HG02970 (cell line): ENCODE measurements at regions not wholly inside any gene's neighbourhood (a gene's known extent, or its start where the extent isn't known, plus 50 kb on each side); places are given as distances from the start of the nearest gene placed in this dataset.
"Not testable (repeated sequence)": the region's sequence is repeated elsewhere in the genome, so short reads cannot be mapped to it uniquely, and the experiment has no call there.

Experiments
- ATAC-seq: cut with Tn5 transposase; IDR thresholded peaks from one replicate; pipeline ENCODE4 v1.9.1; 2021; ENCODE audit warnings: mild to moderate bottlenecking, moderate library complexity, moderate number of reproducible peaks; ENCODE audit not compliant: unreplicated experiment, low FRiP score

DNA sequence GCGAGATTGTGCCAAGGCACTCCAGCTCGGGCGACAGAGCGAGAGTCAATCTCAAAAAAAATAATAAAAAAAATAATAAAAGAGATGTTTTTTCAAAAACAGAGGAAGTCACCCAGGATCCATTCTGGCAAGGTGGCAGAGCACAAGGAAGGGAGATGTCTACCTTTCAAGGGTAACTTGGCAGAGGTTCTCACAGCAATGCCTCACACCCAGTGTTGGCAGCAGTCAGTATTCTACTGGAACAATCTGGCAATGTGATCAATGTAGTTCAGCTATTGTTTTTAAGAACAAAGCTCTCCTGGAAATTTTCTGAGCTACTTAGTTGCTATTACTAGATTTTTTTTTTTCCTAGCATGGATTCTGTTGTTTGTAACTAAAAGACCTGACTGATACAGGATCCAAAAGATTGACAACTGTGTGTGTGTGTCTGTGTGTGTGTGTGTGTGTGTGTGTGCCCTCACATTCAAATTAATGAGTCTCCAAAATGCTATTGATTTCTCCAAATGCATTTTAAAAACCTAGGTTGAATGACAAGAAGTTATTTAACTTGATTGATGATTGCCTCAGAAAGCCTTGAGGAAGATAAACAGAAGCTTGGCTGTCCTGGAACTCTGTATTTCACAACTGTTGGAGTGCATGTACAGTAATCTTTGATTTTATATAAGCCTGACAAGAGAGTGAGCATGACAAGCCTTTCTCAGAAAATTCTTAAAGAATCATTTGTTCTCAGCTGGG lies 114.1 kb upstream of the RREB1 start:
- ATAC-seq, result no peak

DNA sequence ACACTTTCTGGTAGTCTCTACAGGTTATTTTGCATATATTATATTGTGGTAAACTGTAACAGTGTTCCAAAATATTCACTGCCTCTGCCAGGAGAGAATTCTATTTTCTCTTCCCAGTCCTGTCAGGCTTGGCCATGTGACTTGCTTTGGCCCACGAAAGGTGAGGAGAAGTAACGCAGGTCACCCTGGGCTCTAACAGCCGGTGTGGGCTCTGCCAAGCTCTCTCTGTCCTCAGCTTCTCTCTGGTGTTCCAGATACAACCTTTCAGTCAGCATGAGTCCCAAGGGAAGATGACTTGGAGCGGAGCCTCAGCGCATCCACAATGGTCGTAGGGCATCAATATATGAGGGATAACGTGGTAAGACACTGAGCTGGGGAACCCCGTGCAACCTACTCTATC lies 113.0 kb upstream of the RREB1 start:
- ATAC-seq, result no peak

DNA sequence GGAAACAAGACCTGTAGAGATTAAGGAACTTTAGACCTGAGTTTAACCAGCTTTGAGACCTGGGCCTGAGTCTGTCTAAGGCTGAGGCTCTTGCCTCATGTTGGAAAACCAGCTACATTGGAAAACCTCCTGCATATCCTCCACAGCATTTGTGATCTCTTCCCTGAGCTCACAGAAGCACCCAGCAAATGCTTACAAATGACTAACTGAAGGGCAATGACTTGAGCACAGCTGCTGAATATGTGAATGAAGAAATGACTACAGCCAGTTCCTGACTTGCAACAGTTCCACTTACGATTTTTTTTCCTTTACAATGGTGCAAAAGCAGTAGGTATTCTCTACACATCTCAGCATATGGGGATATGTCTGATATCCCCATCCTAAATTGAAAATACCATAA lies 112.4 kb upstream of the RREB1 start:
- ATAC-seq, result no peak

DNA sequence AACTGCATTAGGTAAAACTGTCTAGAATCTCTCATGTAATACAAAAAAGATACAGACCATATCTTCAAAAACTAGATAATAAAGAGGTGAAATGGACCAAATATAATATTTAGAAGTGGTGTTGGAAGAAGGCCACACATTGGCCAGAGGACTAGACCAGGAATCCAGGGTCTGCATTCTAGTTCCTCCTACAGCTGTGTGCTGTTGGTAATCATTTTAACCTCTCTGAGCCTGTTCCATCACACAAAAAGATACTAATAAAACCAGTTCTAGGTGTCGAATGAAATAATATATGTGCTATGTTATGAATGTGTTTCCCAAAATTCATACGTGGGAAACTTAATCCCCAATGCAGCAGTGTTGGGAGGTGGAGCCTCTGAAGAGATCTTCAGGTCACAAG lies 111.6 kb upstream of the RREB1 start:
- ATAC-seq, result no peak

DNA sequence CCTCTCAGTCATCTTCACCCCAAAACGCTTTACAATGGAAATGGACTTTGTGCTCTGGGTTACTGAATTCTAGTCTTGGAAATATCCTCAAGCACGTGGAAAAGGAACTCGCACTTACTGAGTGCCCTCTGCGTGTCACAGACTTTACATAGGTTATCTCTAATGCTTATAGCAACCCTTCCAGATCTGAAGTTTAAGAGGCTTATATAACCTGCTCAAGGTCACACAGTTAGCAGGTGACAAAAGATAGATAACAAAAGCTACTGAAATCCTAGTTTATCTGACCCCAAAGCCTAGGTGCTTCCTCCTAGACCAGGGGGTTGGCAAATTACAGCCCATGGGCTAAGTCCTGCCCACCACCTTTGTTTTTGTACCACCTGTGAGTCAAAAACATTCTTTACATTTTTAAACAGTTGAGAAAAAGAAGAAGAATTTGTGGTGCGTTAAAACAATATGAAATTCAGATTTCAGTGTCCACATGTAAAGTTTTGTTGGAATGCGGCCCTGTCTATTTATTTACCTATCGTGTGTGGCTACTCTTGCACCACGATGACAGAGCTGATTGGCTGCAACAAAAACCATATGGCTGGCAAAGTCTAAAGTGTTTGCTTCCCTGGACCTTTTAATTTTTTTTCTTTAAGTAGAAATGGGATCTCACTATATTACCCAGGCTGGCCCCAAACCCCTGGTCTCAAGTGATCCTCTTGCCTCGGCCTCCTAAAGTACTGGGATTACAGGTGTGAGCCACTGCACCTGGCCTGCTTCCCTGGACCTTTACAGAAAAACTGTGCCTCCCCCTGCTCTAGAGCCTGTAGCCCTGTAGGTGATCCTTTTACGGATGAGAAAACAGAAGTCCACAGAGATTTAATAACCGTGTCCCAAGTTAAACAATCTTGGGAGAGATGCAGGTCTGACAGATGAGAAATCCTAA lies 110.2 kb upstream of the RREB1 start:
- no peak for ATAC-seq

GRCh38 chr6:6998194-6998569 lies 109.6 kb upstream of the RREB1 start:
- no peak for ATAC-seq

GRCh38 chr6:7000825-7001777 lies 106.7 kb upstream of the RREB1 start:
- ATAC-seq, result no peak

GRCh38 chr6:7003041-7003440 lies 104.7 kb upstream of the RREB1 start:
- no peak for ATAC-seq

DNA sequence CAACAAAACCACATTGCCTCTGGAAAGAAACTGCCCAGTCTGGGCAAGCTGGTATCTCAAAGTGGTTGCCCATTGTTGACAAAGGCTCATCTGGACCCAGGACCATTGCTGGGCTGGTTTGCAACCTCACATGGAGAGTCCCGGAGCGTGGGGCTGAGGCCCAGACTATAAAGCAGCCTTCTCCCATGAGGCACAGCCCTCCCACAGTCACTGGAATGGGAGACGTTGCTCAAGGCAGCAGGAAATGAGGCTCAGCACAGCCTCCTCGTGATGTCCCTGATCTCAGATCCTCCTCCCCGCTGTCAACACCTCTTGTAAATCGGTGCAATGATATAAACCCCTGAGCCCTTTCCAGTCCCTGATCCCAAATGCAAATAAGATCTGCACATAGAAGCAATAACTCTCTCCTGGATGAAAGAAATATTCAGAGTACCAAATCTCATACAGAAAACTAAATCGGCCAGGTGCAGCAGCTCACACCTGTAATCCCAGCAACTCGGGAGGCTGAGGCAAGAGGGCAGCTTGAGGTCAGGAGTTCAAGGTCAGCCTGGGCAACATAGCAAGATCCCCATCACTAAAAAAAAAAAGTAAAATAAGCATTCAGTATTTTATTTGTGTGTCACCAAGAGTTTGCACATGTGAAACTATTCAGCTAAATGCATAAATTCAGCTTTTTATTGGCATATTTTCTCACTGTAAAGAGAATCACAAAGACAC lies 103.0 kb upstream of the RREB1 start:
- ATAC-seq, result no peak

- no peak for ATAC-seq
Observed at GRCh38 chr6:7006515-7007191, 101.1 kb upstream of the RREB1 start.

- no peak for ATAC-seq
Observed at GRCh38 chr6:7008451-7008988, 99.2 kb upstream of the RREB1 start.

DNA sequence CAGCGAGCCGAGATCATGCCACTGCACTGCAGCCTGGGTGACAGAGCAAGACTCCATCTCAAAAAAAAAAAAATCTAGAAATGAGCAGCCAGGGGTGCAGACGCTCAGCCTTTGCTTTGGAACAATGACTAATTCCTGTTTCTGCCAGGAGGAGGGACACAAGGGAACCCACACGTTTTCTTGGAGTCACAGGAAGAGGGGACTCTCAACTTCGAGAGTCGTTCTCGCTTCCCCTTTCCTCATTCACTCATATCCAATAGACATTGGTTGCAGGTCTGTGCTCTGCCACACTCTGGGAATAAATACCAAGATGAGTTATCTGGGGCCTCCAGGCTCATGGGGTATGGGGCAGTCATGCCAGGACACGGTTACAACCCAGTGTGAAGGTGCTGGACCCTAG lies 91.5 kb upstream of the RREB1 start:
- no peak for ATAC-seq

DNA sequence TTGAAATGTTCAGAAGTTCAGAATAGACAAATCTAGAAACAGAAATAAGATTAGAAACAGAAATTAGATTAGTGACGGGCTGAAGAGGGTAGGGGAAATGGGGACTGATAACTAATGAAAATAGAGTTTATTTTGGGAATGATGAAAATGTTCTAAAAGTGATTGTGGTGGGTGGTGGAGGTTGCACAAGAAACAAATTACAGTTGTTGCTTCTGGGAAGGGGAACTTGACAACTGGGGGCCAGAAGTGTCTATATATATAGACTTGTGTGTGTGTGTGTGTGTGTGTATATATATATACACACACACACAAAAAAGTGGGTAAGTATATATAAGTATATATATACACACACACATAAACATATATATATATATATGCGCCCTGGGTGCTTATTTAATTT lies 86.5 kb upstream of the RREB1 start:
- no peak for ATAC-seq

DNA sequence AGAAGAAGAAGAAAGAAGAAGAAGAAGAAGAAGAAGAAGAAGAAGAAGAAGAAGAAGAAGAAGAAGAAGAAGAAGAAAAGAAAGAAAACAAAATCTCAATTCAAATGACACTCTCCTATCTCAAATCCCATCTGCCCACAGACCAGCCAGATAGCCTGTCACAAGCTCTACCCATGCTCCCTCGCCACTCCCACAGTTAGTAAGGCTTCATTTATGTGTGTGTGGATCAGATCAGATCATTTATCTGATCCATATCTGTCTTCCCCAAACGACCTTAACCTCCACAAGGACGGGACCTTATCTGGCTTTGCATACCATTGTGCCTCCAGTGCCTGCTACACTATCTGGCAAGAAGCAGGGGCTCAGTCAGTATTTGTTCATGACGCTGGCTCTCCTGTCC lies 81.9 kb upstream of the RREB1 start:
- ATAC-seq, result no peak

- ATAC-seq, result not testable (repeated sequence)
Observed at GRCh38 chr6:7028963-7029362, 78.8 kb upstream of the RREB1 start.

DNA sequence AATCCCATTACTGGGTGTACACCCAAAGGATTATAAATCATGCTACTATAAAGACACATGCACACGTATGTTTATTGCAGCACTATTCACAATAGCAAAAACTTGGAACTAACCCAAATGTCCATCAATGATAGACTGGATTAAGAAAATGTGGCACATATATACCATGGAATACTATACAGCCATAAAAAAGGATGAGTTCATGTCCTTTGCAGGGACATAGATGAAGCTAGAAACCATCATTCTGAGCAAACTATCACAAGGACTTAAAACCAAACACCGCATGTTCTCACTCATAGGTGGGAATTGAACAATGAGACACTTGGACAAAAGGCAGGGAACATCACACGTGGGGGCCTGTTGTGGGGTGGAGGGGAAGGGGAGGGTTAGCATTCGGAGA lies 76.8 kb upstream of the RREB1 start:
- ATAC-seq, result not testable (repeated sequence)

- ATAC-seq, result no peak
Observed at GRCh38 chr6:7033202-7033601, 74.6 kb upstream of the RREB1 start.

DNA sequence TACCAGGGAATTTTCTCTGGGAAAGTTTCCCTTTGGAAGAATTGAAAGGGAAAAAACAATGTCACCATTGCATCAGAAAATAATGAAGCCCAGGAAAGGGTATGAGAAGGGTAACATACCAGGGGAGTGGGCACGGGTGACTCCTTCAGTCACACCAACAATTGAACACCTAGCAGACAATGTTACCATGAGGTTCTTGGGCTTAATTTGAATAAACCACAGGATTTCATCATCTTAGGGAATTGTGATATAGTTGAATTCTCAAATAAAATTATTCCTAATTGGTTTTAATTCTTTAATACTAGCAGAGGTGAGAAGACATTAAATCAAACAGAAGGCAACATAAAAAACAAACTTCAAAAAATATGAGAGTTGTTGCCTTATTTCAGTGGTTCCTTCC lies 73.7 kb upstream of the RREB1 start:
- no peak for ATAC-seq

DNA sequence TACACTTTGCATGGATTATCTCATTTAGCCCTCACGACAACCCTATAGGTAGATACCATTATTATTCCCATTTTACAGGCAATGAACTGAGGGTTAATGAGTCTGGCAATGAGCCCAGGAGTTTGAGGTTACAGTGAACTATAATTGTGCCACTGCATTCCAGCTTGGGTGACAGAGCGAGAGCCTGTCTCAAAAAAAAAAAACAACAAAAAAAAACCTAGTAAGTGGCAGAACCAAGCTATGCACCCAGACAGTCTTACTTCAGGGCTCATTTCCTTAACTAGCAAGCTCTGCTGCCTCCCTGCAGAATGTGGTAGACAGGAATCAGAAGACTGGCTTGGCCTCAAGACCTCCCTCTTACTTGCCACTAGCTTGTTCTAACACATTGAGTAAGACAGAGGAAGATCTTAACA lies 71.9 kb upstream of the RREB1 start:
- no peak for ATAC-seq
